ENCODE measurements at regions not wholly inside any gene's neighbourhood (a gene's known extent, or its start where the extent isn't known, plus 50 kb on each side); places are given as distances from the start of the nearest gene placed in this dataset.

DNA sequence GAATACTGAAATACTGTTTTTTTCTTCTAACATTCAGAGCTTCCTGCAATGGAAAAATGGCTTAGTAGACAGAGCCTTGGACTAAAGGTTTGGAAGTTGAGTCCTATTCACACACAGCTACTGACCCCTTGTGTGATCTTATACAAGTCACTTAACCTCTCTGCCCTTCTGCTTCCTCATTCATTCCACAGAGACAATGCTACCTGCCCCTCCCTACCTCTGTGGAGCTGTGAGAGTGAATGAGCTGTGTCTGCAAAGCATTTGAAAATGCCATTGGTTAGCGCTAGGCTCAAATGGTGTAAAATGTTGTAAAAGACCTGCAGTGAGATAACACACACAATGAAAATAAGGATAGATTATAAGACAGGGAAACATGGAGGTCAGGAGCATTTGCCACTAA, 214.4 kb downstream of the BARHL2 start:
- TF ChIP-seq, protein P1, sequence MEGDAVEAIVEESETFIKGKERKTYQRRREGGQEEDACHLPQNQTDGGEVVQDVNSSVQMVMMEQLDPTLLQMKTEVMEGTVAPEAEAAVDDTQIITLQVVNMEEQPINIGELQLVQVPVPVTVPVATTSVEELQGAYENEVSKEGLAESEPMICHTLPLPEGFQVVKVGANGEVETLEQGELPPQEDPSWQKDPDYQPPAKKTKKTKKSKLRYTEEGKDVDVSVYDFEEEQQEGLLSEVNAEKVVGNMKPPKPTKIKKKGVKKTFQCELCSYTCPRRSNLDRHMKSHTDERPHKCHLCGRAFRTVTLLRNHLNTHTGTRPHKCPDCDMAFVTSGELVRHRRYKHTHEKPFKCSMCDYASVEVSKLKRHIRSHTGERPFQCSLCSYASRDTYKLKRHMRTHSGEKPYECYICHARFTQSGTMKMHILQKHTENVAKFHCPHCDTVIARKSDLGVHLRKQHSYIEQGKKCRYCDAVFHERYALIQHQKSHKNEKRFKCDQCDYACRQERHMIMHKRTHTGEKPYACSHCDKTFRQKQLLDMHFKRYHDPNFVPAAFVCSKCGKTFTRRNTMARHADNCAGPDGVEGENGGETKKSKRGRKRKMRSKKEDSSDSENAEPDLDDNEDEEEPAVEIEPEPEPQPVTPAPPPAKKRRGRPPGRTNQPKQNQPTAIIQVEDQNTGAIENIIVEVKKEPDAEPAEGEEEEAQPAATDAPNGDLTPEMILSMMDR (IDR thresholded peaks at IDR 0.05 in 4 of 5, conservative IDR thresholded peaks at IDR 0.05 in 1 of 5), result no peak
- no peak for TF ChIP-seq POLR2A (IDR thresholded peaks at IDR 0.05)
